ENCODE measurements at regions not wholly inside any gene's neighbourhood (a gene's known extent, or its start where the extent isn't known, plus 50 kb on each side); places are given as distances from the start of the nearest gene placed in this dataset.
"Not testable (repeated sequence)": the region's sequence is repeated elsewhere in the genome, so short reads cannot be mapped to it uniquely, and the experiment has no call there.

GRCh38 chr18:37836071-37836970 is 270.7 kb upstream of the CELF4 start:
- H3K9me3 ChIP-seq (ENCODE audit: low read length) = no peaks in the 10 kb centered on the region
- H3K27ac ChIP-seq (ENCODE audit: low read depth, low read length) = no peak overlapping the region
- CTCF ChIA-PET = no interaction called here
- no peak overlapping the region for H3K27ac Mint-ChIP-seq
- no peaks in the 10 kb centered on the region for H3K27me3 ChIP-seq (ENCODE audit: insufficient read depth, low read length, poor library complexity, severe bottlenecking)
- no peak overlapping the region for H3K4me3 Mint-ChIP-seq
- no peaks in the 10 kb centered on the region for H3K27me3 Mint-ChIP-seq
- no peaks in the 10 kb centered on the region for H3K4me1 ChIP-seq (ENCODE audit: insufficient read depth, low read length)
- H3K4me3 ChIP-seq (ENCODE audit: low read length) = no peak overlapping the region
- peaks cover 3 to 9% (median 6%) of the 10 kb centered on the region in 5 donors for H3K9me3 Mint-ChIP-seq
- no peak for DNase-seq
- no peaks in the 10 kb centered on the region for H3K36me3 ChIP-seq (ENCODE audit: insufficient read depth, low read length)
- H3K4me1 Mint-ChIP-seq = no peaks in the 10 kb centered on the region
- no peaks in the 10 kb centered on the region for H3K36me3 Mint-ChIP-seq
- POLR2A ChIA-PET = no interaction called here

- DNase-seq; H3K27ac ChIP-seq (ENCODE audit: low read depth, low read length); H3K4me1 ChIP-seq (ENCODE audit: insufficient read depth, low read length); CTCF ChIA-PET; H3K4me3 Mint-ChIP-seq; H3K36me3 Mint-ChIP-seq; H3K36me3 ChIP-seq (ENCODE audit: insufficient read depth, low read length); H3K9me3 ChIP-seq (ENCODE audit: low read length); H3K27me3 Mint-ChIP-seq; POLR2A ChIA-PET; H3K4me3 ChIP-seq (ENCODE audit: low read length); H3K9me3 Mint-ChIP-seq; H3K4me1 Mint-ChIP-seq; H3K27ac Mint-ChIP-seq; H3K27me3 ChIP-seq (ENCODE audit: insufficient read depth, low read length, poor library complexity, severe bottlenecking): not testable (repeated sequence)
Observed at GRCh38 chr18:37832010-37832695, 266.6 kb upstream of the CELF4 start.

- H3K4me1 Mint-ChIP-seq = no peaks in the 10 kb centered on the region
- CTCF ChIA-PET = no interaction called here
Observed at GRCh38 chr18:37812961-37813360, 247.4 kb upstream of the CELF4 start.

GRCh38 chr18:37805773-37806404 is 240.3 kb upstream of the CELF4 start:
- no peaks in the 10 kb centered on the region for H3K27me3 Mint-ChIP-seq
- Histone ChIP-seq H3K9me3 (ENCODE audit: low read length) (no peaks in the 10 kb centered on the region), H3K4me1 (ENCODE audit: insufficient read depth, low read length) (no peaks in the 10 kb centered on the region), H3K4me3 (ENCODE audit: low read length) (no peak overlapping the region), H3K36me3 (ENCODE audit: insufficient read depth, low read length) (no peaks in the 10 kb centered on the region), H3K27ac (ENCODE audit: low read depth, low read length) (no peak overlapping the region), H3K27me3 (ENCODE audit: insufficient read depth, low read length, poor library complexity, severe bottlenecking) (no peaks in the 10 kb centered on the region)
- H3K9me3 Mint-ChIP-seq = peaks cover 0 to 17% (median 15%) of the 10 kb centered on the region in 5 donors
- H3K27ac Mint-ChIP-seq = no peak overlapping the region
- H3K4me3 Mint-ChIP-seq = no peak overlapping the region
- DNase-seq = no peak
- ChIA-PET POLR2A (no interaction called here), CTCF (no interaction called here)
- no peaks in the 10 kb centered on the region for H3K4me1 Mint-ChIP-seq
- no peaks in the 10 kb centered on the region for H3K36me3 Mint-ChIP-seq

More at GRCh38 chr18:37812961-37813360, 247.4 kb upstream of the CELF4 start:
- Mint-ChIP-seq H3K4me3 (no peak overlapping the region), H3K9me3 (peaks cover 8 to 22% (median 15%) of the 10 kb centered on the region in 5 donors), H3K27ac (no peak overlapping the region), H3K27me3 (no peaks in the 10 kb centered on the region), H3K36me3 (no peaks in the 10 kb centered on the region)
- H3K27me3 ChIP-seq (ENCODE audit: insufficient read depth, low read length, poor library complexity, severe bottlenecking) = no peaks in the 10 kb centered on the region
- no peak overlapping the region for H3K4me3 ChIP-seq (ENCODE audit: low read length)
- no peaks in the 10 kb centered on the region for H3K4me1 ChIP-seq (ENCODE audit: insufficient read depth, low read length)
- no peak for DNase-seq
- no peaks in the 10 kb centered on the region for H3K36me3 ChIP-seq (ENCODE audit: insufficient read depth, low read length)
- H3K27ac ChIP-seq (ENCODE audit: low read depth, low read length) = no peak overlapping the region
- POLR2A ChIA-PET = no interaction called here
- no peaks in the 10 kb centered on the region for H3K9me3 ChIP-seq (ENCODE audit: low read length)

- no peaks in the 10 kb centered on the region for H3K4me1 Mint-ChIP-seq
- DNase-seq = no peak
- no peak overlapping the region for H3K27ac Mint-ChIP-seq
- Histone ChIP-seq H3K36me3 (ENCODE audit: insufficient read depth, low read length) (no peaks in the 10 kb centered on the region), H3K27me3 (ENCODE audit: insufficient read depth, low read length, poor library complexity, severe bottlenecking) (no peaks in the 10 kb centered on the region), H3K4me3 (ENCODE audit: low read length) (no peak overlapping the region), H3K4me1 (ENCODE audit: insufficient read depth, low read length) (no peaks in the 10 kb centered on the region), H3K9me3 (ENCODE audit: low read length) (no peaks in the 10 kb centered on the region), H3K27ac (ENCODE audit: low read depth, low read length) (no peak overlapping the region)
- peaks cover 0 to 4% of the 10 kb centered on the region in 2 donors for H3K27me3 Mint-ChIP-seq
- H3K36me3 Mint-ChIP-seq = no peaks in the 10 kb centered on the region
- ChIA-PET CTCF (no interaction called here), POLR2A (no interaction called here)
- no peak overlapping the region for H3K4me3 Mint-ChIP-seq
- peaks cover 3 to 10% (median 5%) of the 10 kb centered on the region in 5 donors for H3K9me3 Mint-ChIP-seq
Observed at GRCh38 chr18:37796823-37797349, 231.3 kb upstream of the CELF4 start.

- H3K27me3 ChIP-seq (ENCODE audit: insufficient read depth, low read length, poor library complexity, severe bottlenecking) = no peaks in the 10 kb centered on the region
- no peaks in the 10 kb centered on the region for H3K9me3 ChIP-seq (ENCODE audit: low read length)
- Mint-ChIP-seq H3K36me3 (no peaks in the 10 kb centered on the region), H3K27ac (no peak overlapping the region), H3K4me1 (no peaks in the 10 kb centered on the region), H3K27me3 (no peaks in the 10 kb centered on the region), H3K4me3 (no peak overlapping the region), H3K9me3 (peaks cover 0 to 8% (median 2%) of the 10 kb centered on the region in 5 donors)
- no peaks in the 10 kb centered on the region for H3K36me3 ChIP-seq (ENCODE audit: insufficient read depth, low read length)
- no peak for DNase-seq
- CTCF ChIA-PET = no interaction called here
- no peak overlapping the region for H3K4me3 ChIP-seq (ENCODE audit: low read length)
- POLR2A ChIA-PET = no interaction called here
- no peaks in the 10 kb centered on the region for H3K4me1 ChIP-seq (ENCODE audit: insufficient read depth, low read length)
- H3K27ac ChIP-seq (ENCODE audit: low read depth, low read length) = no peak overlapping the region
Observed at GRCh38 chr18:37787452-37787851, 221.9 kb upstream of the CELF4 start.

GRCh38 chr18:37783771-37784170 is 218.2 kb upstream of the CELF4 start:
- CTCF ChIA-PET = no interaction called here
- POLR2A ChIA-PET = no interaction called here
- no peaks in the 10 kb centered on the region for H3K27me3 Mint-ChIP-seq

GRCh38 chr18:37779220-37779619 is 213.6 kb upstream of the CELF4 start:
- Histone ChIP-seq H3K4me3 (ENCODE audit: low read length) (no peak overlapping the region), H3K4me1 (ENCODE audit: insufficient read depth, low read length) (no peaks in the 10 kb centered on the region), H3K9me3 (ENCODE audit: low read length) (no peaks in the 10 kb centered on the region), H3K27me3 (ENCODE audit: insufficient read depth, low read length, poor library complexity, severe bottlenecking) (no peaks in the 10 kb centered on the region), H3K27ac (ENCODE audit: low read depth, low read length) (no peak overlapping the region), H3K36me3 (ENCODE audit: insufficient read depth, low read length) (no peaks in the 10 kb centered on the region)
- Mint-ChIP-seq H3K4me1 (no peaks in the 10 kb centered on the region), H3K9me3 (peaks cover 0 to 6% (median 2%) of the 10 kb centered on the region in 5 donors), H3K27me3 (peaks cover 0 to 1% of the 10 kb centered on the region in 2 donors), H3K4me3 (peak overlapping the region in 1 of 7 donors; percentile 14), H3K36me3 (no peaks in the 10 kb centered on the region), H3K27ac (no peak overlapping the region)
- CTCF ChIA-PET = no interaction called here
- POLR2A ChIA-PET = no interaction called here
- DNase-seq = no peak

More at GRCh38 chr18:37783771-37784170, 218.2 kb upstream of the CELF4 start:
- Mint-ChIP-seq H3K9me3 (peaks cover 0 to 8% (median 1%) of the 10 kb centered on the region in 5 donors), H3K4me3 (no peak overlapping the region), H3K27ac (no peak overlapping the region), H3K36me3 (no peaks in the 10 kb centered on the region), H3K4me1 (no peaks in the 10 kb centered on the region)
- H3K36me3 ChIP-seq (ENCODE audit: insufficient read depth, low read length) = no peaks in the 10 kb centered on the region
- H3K27me3 ChIP-seq (ENCODE audit: insufficient read depth, low read length, poor library complexity, severe bottlenecking) = no peaks in the 10 kb centered on the region
- no peak for DNase-seq
- H3K27ac ChIP-seq (ENCODE audit: low read depth, low read length) = no peak overlapping the region
- H3K9me3 ChIP-seq (ENCODE audit: low read length) = no peaks in the 10 kb centered on the region
- no peak overlapping the region for H3K4me3 ChIP-seq (ENCODE audit: low read length)
- no peaks in the 10 kb centered on the region for H3K4me1 ChIP-seq (ENCODE audit: insufficient read depth, low read length)

Data from CD8-positive, alpha-beta memory T cell (primary cell).